ENCODE measurements at regions not wholly inside any gene's neighbourhood (a gene's known extent, or its start where the extent isn't known, plus 50 kb on each side); places are given as distances from the start of the nearest gene placed in this dataset.

- Histone ChIP-seq H4K91ac (replicated peaks; ENCODE audit: insufficient read length, low read length) (no peak overlapping the region), H2BK12ac (ENCODE audit: low read depth, low read length) (no peak overlapping the region), H3K79me2 (ENCODE audit: control insufficient read depth in 1 of 2, insufficient read depth in 2 of 2, low read length in 2 of 2) (no peaks in the 10 kb centered on the region), H3K4me1 (replicated peaks in 1 of 4; ENCODE audit: control insufficient read depth in 3 of 4, insufficient read depth in 4 of 4, low read length in 3 of 4) (0 out of 7 replicates have a peak, but pooled peaks cover 0 to 3% (median 0%) of the 10 kb centered on the region in 4 experiments), H4K5ac (ENCODE audit: insufficient read length, low read depth, low read length) (no peak overlapping the region), H2AK5ac (ENCODE audit: low read depth, low read length) (no peak overlapping the region), H3K9ac (replicated peaks in 1 of 4; ENCODE audit: extremely low read depth in 1 of 4, low read depth in 3 of 4, low read length in 3 of 4) (no peak overlapping the region), H3K27ac (ENCODE audit: low read depth, low read length) (no peak overlapping the region), H2AFZ (ENCODE audit: low read length) (no peak overlapping the region), H3K23ac (ENCODE audit: insufficient read length) (no peak overlapping the region), H4K20me1 (replicated peaks in 1 of 2; ENCODE audit: control insufficient read depth in 1 of 2, insufficient read depth in 2 of 2, low read length in 2 of 2) (no peaks in the 10 kb centered on the region), H2BK5ac (ENCODE audit: low read depth, low read length) (no peak overlapping the region), H3K27me3 (replicated peaks in 1 of 4; ENCODE audit: control insufficient read depth in 3 of 4, extremely low read depth in 1 of 4, insufficient read depth in 3 of 4, low read length in 3 of 4) (0 out of 7 replicates have a peak, but pooled peaks cover 0 to 2% (median 0%) of the 10 kb centered on the region in 4 experiments), H3K79me1 (ENCODE audit: low read depth, low read length) (no peaks in the 10 kb centered on the region), H2BK15ac (ENCODE audit: low read length) (no peak overlapping the region), H3K4me3 (ENCODE audit: extremely low read depth in 1 of 4, insufficient read depth in 2 of 4, low read depth in 3 of 4, low read length in 4 of 4) (no peak overlapping the region), H3K23me2 (ENCODE audit: low read depth, low read length) (no peaks in the 10 kb centered on the region), H3K36me3 (ENCODE audit: control insufficient read depth in 2 of 4, insufficient read depth in 4 of 4, low read length in 3 of 4) (no peaks in the 10 kb centered on the region), H3K18ac (ENCODE audit: extremely low read depth, low read length) (no peak overlapping the region), H3K56ac (replicated peaks; ENCODE audit: insufficient read length, low read depth, low read length) (no peak overlapping the region), H4K8ac (ENCODE audit: extremely low read depth, insufficient read depth, low read length) (peak overlapping the region; percentile 29; the same call in 1 of the 2 replicates), H3K14ac (ENCODE audit: insufficient read length) (no peak overlapping the region), H3K4ac (replicated peaks; ENCODE audit: insufficient read length, low read depth, low read length) (no peak overlapping the region), H2BK20ac (ENCODE audit: low read length) (no peak overlapping the region), H3K4me2 (ENCODE audit: insufficient read depth in 1 of 2, low read depth in 2 of 2, low read length in 2 of 2) (no peak overlapping the region), H3K9me3 (ENCODE audit: insufficient read depth in 2 of 2, low read depth in 1 of 2, low read length in 1 of 2) (no peaks in the 10 kb centered on the region), H2BK120ac (replicated peaks; ENCODE audit: low read depth, low read length) (no peak overlapping the region)
- ChIA-PET CTCF (ENCODE audit: partially characterized antibody) (interaction anchor here (1.2 to 1.9 kb wide), 2 partner anchors 11 to 40 kb away, joined by 3 to 6 read pairs; no protein-coding TSS in a partner anchor), POLR2A (ENCODE audit: partially characterized antibody) (no interaction called here)
- DNase-seq (ENCODE audit: low read depth in 1 of 2, low spot score in 2 of 2): no peak
- 91% methylated on average over 16 of the region's 18 CpGs; no CpG with 5 or more reads in 1 of the 2 experiments for WGBS, 2 experiments (ENCODE audit: extremely low coverage in 1 of 2, insufficient coverage in 1 of 2, insufficient read length in 1 of 2, insufficient replicate concordance in 2 of 2, low coverage in 1 of 2, low lambda C conversion rate in 2 of 2, missing lambda C conversion rate in 1 of 2)
- FAIRE-seq: no peak
- no peak for TF ChIP-seq POLR2AphosphoS5 (IDR thresholded peaks at IDR 0.05; ENCODE audit: low read depth, low read length)
- TF ChIP-seq BACH1 (IDR thresholded peaks at IDR 0.05; ENCODE audit: low read length): no peak
- TF ChIP-seq ASH2L (IDR thresholded peaks at IDR 0.05; ENCODE audit: low read length): no peak
- no peak for TF ChIP-seq CTBP2 (IDR thresholded peaks at IDR 0.05; ENCODE audit: borderline replicate concordance, insufficient read depth, insufficient read length, low read length)
- TF ChIP-seq POU5F1 (IDR thresholded peaks at IDR 0.05; ENCODE audit: low read depth, low read length): no peak
- no peak for TF ChIP-seq MAFK (IDR thresholded peaks at IDR 0.05; ENCODE audit: low read depth, low read length)
- TF ChIP-seq JUND (IDR thresholded peaks at IDR 0.05; ENCODE audit: low read length): no peak
- TF ChIP-seq SP1 (IDR thresholded peaks at IDR 0.05; ENCODE audit: low read depth, low read length): no peak
- TF ChIP-seq KDM1A (IDR thresholded peaks at IDR 0.05; ENCODE audit: borderline replicate concordance, low read length): no peak
- no peak for TF ChIP-seq SP4 (IDR thresholded peaks at IDR 0.05; ENCODE audit: low read length)
- TF ChIP-seq SAP30 (IDR thresholded peaks at IDR 0.05; ENCODE audit: insufficient read depth, insufficient replicate concordance, low read length): no peak
- TF ChIP-seq CBX8 (IDR thresholded peaks at IDR 0.05; ENCODE audit: borderline replicate concordance, low read depth, low read length): no peak
- TF ChIP-seq ZNF274 (IDR thresholded peaks at IDR 0.05; ENCODE audit: borderline replicate concordance, extremely low read depth, low read length): no peak
- TF ChIP-seq KDM5A (IDR thresholded peaks at IDR 0.05; ENCODE audit: low read length): no peak
- no peak for TF ChIP-seq BCL11A (IDR thresholded peaks at IDR 0.05; ENCODE audit: low read depth in 2 of 2, low read length in 2 of 2)
Observed at GRCh38 chr20:59414936-59415623, 114.7 kb downstream of the EDN3 start.
